Ectodermal cell (in vitro differentiated cells): ENCODE measurements at regions not wholly inside any gene's neighbourhood (a gene's known extent, or its start where the extent isn't known, plus 50 kb on each side); places are given as distances from the start of the nearest gene placed in this dataset.

Source experiments
- H3K27ac ChIP-seq: 2 replicates; pipeline ENCODE4 v1.7.0; 2013; ENCODE audit warnings: mild to moderate bottlenecking, low read depth, low read length; ENCODE audit not compliant: insufficient read depth, poor library complexity, severe bottlenecking
- H3K27me3 ChIP-seq: 2 replicates; pipeline ENCODE4 v1.7.0; 2013; ENCODE audit warnings: mild to moderate bottlenecking, low read length; ENCODE audit not compliant: insufficient read depth, control insufficient read depth, poor library complexity, severe bottlenecking
- H3K36me3 ChIP-seq: one replicate; pipeline ENCODE4 v1.7.0; 2013; ENCODE audit warnings: low read length; ENCODE audit not compliant: control insufficient read depth, insufficient read depth
- H3K4me1 ChIP-seq: one replicate; pipeline ENCODE4 v1.7.0; 2013; ENCODE audit warnings: low read length; ENCODE audit not compliant: control insufficient read depth, insufficient read depth
- H3K4me3 ChIP-seq: 2 replicates; pipeline ENCODE4 v1.7.0; 2013; ENCODE audit warnings: low read depth, low read length, control low read depth; ENCODE audit not compliant: insufficient read depth
- H3K9me3 ChIP-seq: 2 replicates; pipeline ENCODE4 v1.7.0; 2013; ENCODE audit warnings: mild to moderate bottlenecking, low read length, moderate library complexity; ENCODE audit not compliant: control insufficient read depth
- WGBS, 2 experiments: methylation state at CpG; one replicate each; pipeline ENCODE4 v1.1.7; 2013; ENCODE audit warnings: missing lambda C conversion rate in 2 of 2; 5-methylcytosine and 5-hydroxymethylcytosine counted together

DNA sequence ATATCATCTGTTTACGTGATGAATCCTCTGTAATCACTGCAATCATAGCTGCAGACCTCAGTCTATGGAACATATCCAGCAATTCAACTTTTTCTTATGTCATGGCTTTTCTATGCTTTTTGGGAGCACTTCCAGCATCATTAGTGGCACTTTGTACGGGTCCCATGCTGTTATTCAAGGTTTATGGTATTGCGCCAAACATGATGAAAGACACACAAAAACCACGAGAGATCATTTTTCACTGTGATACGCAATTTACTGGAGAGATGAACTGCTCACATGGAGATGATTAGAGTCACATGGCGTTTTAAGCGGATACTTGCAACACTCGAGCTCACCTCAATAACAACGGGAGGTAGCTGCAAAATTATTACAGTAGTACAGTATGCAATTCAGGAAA lies 2101.7 kb upstream of the PCDH20 start:
- Histone ChIP-seq H3K9me3 (no peaks in the 10 kb centered on the region), H3K27me3 (no peaks in the 10 kb centered on the region), H3K4me1 (no peaks in the 10 kb centered on the region), H3K27ac (no peak overlapping the region), H3K4me3 (no peak overlapping the region), H3K36me3 (no peaks in the 10 kb centered on the region)
- 86% methylated on average over 9 of the region's 9 CpGs for WGBS, 2 experiments

DNA sequence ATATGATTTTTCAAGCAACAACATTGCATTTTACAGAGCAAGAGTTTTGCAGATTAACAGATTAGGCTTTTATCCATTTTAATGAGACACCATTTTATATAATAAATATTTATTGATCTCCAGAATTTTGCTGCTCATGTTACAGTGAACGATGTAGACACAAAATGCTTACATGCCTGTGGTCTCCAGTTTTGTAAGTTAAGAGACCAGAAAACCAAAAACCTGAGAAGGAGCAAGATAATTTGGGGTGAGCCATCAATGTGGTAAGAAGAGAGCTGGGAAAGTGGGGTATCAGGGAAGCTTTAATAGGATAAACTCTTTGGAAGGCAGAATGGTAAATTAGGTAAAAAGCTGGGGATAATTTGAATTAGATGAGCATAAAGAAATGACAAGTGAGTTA lies 2100.5 kb upstream of the PCDH20 start:
- H3K4me3 ChIP-seq = no peak overlapping the region
- H3K27ac ChIP-seq = no peak overlapping the region
- no peaks in the 10 kb centered on the region for H3K27me3 ChIP-seq
- no peaks in the 10 kb centered on the region for H3K4me1 ChIP-seq
- no peaks in the 10 kb centered on the region for H3K36me3 ChIP-seq
- no peaks in the 10 kb centered on the region for H3K9me3 ChIP-seq
- WGBS, 2 experiments = 93 to 100% methylated on average over 1 of the region's 1 CpG

GRCh38 chr13:63514886-63515285 lies 2099.2 kb upstream of the PCDH20 start:
- Histone ChIP-seq H3K27me3 (no peaks in the 10 kb centered on the region), H3K4me1 (no peaks in the 10 kb centered on the region), H3K27ac (no peak overlapping the region), H3K4me3 (no peak overlapping the region), H3K9me3 (no peaks in the 10 kb centered on the region), H3K36me3 (no peaks in the 10 kb centered on the region)
- 68 to 100% methylated on average over 1 to 2 of the region's 2 CpGs for WGBS, 2 experiments

DNA sequence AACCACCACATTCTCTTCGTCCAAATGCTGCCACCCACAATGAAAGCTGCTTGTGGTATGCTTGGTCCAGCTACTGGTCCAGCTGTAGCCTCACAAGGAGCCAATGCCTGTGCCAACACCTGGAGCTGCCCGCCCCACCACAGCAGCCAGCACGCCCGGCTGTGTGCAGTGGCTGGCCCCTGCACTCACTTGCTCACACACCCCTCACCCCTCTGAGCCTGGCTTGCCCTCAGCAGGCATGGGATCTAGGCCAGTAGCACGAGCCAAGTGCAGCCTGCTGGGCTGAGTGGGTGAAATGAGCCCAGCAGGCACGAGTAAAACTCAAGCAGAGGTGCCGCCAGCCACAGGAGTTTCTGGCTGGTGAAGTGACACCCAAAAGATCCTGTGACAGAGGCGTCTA lies 2096.4 kb upstream of the PCDH20 start:
- Histone ChIP-seq H3K27me3 (no peaks in the 10 kb centered on the region), H3K36me3 (no peaks in the 10 kb centered on the region), H3K27ac (no peak overlapping the region), H3K4me3 (no peak overlapping the region), H3K4me1 (no peaks in the 10 kb centered on the region), H3K9me3 (no peaks in the 10 kb centered on the region)
- 94 to 97% methylated on average over 8 of the region's 8 CpGs for WGBS, 2 experiments

DNA sequence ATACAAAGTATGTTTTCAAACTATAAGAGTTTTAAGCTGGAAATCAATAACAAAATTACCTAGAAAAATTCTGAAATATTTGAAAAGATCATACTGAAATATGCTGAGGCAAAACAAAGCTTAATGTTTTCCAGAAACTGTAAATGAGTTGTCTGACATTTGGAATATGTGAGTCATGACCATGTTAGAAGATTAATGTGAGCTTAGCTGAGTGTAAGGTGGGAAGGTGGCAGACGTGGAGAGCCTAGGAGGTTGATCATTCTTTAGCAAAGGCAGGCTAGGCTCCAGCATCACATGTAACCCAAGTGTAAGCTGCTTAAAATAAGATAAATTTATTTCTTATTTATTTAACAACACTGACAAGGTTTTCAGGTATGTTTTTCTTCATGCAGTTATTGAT lies 2086.1 kb upstream of the PCDH20 start:
- H3K4me3 ChIP-seq = no peak overlapping the region
- no peaks in the 10 kb centered on the region for H3K4me1 ChIP-seq
- WGBS, 2 experiments = 80 to 100% methylated on average over 1 of the region's 1 CpG
- H3K27me3 ChIP-seq = no peaks in the 10 kb centered on the region
- no peak overlapping the region for H3K27ac ChIP-seq
- no peaks in the 10 kb centered on the region for H3K36me3 ChIP-seq
- no peaks in the 10 kb centered on the region for H3K9me3 ChIP-seq

DNA sequence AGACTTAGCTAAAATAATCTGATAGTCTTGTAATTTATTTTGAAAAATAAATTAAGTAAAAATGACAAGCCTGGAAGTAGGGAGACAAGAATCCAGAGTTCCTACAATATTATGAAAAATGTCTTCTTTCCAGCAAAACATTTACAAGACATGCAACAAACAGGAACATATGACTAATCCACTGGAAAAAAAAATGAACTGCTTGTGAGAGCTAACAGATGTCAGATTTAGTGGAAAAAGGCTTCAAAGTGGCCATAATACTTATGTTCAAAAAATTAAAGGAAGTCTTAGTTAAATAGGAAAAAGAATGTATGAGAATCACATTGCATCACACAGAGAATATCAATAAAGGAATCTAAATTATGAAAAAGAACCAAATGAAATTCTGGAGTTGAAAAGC lies 2082.0 kb upstream of the PCDH20 start:
- no peaks in the 10 kb centered on the region for H3K36me3 ChIP-seq
- H3K9me3 ChIP-seq = no peaks in the 10 kb centered on the region
- H3K27ac ChIP-seq = no peak overlapping the region
- H3K27me3 ChIP-seq = no peaks in the 10 kb centered on the region
- no peak overlapping the region for H3K4me3 ChIP-seq
- no peaks in the 10 kb centered on the region for H3K4me1 ChIP-seq

- WGBS, 2 experiments = 89% methylated on average over 1 of the region's 2 CpGs; no CpG with 5 or more reads in 1 of the 2 experiments
- Histone ChIP-seq H3K4me1 (no peaks in the 10 kb centered on the region), H3K27ac (no peak overlapping the region), H3K9me3 (no peaks in the 10 kb centered on the region), H3K36me3 (no peaks in the 10 kb centered on the region), H3K27me3 (no peaks in the 10 kb centered on the region), H3K4me3 (no peak overlapping the region)
These were observed 2077.0 kb upstream of the PCDH20 start for GRCh38 chr13:63492604-63493003.

DNA sequence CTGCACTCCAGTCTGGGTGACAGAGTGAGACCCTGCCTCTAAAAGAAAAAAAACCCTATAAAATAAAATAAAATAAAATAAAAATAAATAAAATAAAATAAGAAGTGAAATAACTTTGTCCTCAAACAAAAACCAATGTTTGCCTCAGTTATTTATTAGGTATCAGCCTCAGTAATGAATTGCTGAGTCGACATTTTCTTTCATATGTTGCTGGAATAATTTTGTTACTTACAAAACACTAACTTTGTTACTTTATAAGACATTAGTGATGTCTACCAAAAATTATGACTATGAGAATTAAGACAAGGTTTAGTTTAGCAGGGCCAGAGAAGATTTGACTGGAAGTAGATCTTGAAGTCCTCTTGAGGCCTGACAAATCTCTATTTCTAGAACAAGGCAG lies 2074.5 kb upstream of the PCDH20 start:
- no peak overlapping the region for H3K27ac ChIP-seq
- no peaks in the 10 kb centered on the region for H3K9me3 ChIP-seq
- 100% methylated on average over 1 of the region's 1 CpG; no CpG with 5 or more reads in 1 of the 2 experiments for WGBS, 2 experiments
- no peaks in the 10 kb centered on the region for H3K36me3 ChIP-seq
- no peaks in the 10 kb centered on the region for H3K4me1 ChIP-seq
- no peaks in the 10 kb centered on the region for H3K27me3 ChIP-seq
- no peak overlapping the region for H3K4me3 ChIP-seq

GRCh38 chr13:63481334-63481733 lies 2065.7 kb upstream of the PCDH20 start:
- Histone ChIP-seq H3K27ac (peak overlapping the region; percentile 16), H3K4me3 (no peak overlapping the region), H3K36me3 (no peaks in the 10 kb centered on the region), H3K27me3 (no peaks in the 10 kb centered on the region), H3K4me1 (no peaks in the 10 kb centered on the region), H3K9me3 (no peaks in the 10 kb centered on the region)

DNA sequence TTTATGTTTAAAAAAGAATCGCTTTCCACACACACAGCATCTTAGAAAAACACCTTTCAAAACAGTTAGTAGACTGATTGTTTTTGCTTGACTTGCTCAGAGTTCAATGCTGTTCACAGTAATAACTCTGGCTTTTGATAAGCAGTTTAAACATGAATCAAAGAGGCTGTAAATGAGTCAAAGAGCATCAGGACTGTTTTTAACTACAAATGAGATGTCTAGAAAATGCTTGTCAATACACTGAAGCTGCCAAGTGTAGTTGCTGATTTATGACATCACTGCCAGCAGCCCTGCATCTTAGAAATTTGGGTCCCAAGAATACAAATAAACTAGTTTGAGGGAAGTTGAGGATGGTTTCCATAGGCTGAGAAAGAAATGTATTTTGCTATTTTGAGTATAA lies 2057.1 kb upstream of the PCDH20 start:
- 86% methylated on average over 1 of the region's 1 CpG; no CpG with 5 or more reads in 1 of the 2 experiments for WGBS, 2 experiments
- H3K27me3 ChIP-seq = no peaks in the 10 kb centered on the region
- no peak overlapping the region for H3K4me3 ChIP-seq
- H3K27ac ChIP-seq = no peak overlapping the region
- H3K4me1 ChIP-seq = no peaks in the 10 kb centered on the region
- H3K9me3 ChIP-seq = no peaks in the 10 kb centered on the region
- H3K36me3 ChIP-seq = no peaks in the 10 kb centered on the region
